CD4-positive, alpha-beta T cell treated with Interleukin-6 for 4 hours (primary cell): ENCODE measurements at regions not wholly inside any gene's neighbourhood (a gene's known extent, or its start where the extent isn't known, plus 50 kb on each side); places are given as distances from the start of the nearest gene placed in this dataset.

Experiments used
- DNase-seq: peaks from one replicate; pipeline ENCODE4 v3.0.0-alpha.2; 2020; ENCODE audit warnings: mixed read lengths

DNA sequence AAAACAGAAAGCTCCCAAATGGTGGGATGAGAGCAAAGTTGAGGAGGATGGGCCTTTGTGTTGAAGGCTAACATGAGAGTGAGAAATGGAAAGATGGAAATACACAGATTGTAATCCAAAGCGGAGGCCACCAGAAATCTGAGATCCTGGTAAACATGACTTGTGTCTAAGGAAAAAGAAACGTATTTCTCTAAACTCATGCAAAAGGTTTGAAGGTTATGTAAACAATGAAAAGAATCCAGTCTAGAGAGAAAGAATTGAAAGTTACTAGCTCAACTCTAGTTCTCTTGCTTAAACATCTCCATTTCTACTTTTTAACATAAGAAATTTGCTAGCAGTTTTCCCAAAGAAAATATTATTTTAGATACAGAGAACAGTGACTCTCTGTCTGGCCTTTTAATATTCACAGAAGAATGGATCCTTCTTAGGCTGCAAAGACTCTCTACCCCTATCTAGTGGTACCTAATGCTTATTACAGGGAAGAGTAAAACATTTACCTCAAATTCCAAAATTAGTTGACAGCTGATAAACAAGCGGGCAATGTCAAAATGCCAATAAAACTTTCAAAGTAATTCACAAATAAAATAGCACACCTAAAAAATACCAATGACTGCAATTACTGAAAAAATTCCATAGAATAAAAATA, 75.8 kb upstream of the SOX5 start:
- DNase-seq: no peak

DNA sequence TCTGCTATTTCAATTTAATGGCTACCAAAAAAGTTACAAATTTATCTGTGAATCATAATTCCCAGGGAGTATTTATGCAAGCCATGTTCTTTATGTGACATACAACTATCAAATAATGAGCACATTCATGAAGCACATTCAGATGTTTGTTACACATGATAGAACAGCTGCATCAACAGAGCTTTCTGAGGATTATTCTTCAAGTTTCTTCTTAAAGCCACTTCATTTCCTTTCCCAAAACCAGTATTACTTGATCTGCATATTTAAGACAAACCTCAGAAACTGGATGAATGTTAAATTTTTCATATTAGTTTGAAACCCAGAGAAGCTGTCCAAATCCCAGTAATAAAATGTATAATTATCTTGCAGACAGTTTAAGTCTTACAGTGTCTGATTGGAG, 73.6 kb upstream of the SOX5 start:
- DNase-seq: no peak

DNA sequence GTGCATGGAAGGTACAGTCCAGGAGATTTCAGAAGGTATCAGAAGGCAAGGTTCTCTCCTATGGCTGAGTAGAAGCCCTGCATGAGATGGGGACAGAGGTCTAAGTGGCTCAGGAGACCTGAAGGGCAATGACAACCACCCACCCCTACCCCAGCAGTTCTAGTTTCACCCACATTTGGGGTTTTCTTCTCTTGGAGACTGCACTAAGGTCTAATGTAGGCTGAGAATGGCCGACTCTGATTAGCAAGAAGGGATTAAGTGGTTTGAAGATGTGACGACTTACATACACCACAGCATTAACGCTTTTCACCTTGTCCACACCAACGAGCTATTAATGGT, 71.7 kb upstream of the SOX5 start:
- DNase-seq: no peak

DNA sequence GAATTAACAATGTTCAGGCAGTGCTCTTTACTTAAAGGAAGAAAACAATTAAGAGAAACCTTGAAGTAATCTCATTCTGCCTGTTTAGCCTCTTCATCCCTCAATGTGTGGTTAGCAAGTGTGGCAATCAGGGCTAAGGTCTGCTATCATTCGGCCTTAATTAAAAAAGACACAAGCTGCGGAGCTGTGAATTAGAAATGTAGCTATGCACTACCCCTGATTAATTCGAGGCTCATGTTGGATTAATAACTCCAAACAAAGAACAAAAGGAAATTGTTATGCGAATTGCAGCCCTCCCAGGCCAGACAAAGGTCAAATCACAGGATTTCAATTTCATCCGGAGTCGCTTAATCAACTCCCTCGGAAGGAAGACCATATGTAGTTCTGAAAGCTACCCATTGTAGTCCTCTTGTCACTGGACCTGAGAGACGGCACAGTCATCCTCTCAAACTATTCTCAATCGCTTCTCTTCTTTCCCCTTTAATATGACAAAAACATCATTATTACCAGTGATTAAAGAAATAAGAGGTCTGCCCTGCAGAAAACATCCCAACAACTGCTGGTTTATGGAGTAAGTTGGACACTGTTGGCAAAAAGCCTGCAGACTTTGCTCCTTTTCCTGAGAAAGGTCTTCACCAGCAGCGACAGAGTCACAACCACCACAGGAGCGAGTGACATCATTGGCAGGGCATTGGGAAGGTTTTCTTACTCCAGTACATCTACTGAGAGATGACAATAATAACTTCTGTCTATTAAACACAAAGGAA, 71.1 kb upstream of the SOX5 start:
- DNase-seq: no peak

DNA sequence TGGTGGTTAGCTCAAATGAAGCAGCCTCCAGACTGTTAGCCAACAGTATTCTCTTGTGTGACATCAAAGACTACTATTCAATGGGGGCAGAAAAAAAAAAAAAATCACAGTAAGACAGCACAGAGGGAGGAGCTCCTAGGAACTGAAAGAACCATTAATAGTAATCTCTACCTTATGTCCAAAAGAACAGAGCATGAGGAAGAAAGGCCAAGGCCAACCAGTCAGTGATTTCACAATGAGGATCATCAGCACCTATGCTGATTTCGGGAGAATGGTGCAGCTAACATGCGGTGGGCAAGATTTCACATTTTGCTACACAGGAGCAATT, 66.3 kb upstream of the SOX5 start:
- DNase-seq: no peak

DNA sequence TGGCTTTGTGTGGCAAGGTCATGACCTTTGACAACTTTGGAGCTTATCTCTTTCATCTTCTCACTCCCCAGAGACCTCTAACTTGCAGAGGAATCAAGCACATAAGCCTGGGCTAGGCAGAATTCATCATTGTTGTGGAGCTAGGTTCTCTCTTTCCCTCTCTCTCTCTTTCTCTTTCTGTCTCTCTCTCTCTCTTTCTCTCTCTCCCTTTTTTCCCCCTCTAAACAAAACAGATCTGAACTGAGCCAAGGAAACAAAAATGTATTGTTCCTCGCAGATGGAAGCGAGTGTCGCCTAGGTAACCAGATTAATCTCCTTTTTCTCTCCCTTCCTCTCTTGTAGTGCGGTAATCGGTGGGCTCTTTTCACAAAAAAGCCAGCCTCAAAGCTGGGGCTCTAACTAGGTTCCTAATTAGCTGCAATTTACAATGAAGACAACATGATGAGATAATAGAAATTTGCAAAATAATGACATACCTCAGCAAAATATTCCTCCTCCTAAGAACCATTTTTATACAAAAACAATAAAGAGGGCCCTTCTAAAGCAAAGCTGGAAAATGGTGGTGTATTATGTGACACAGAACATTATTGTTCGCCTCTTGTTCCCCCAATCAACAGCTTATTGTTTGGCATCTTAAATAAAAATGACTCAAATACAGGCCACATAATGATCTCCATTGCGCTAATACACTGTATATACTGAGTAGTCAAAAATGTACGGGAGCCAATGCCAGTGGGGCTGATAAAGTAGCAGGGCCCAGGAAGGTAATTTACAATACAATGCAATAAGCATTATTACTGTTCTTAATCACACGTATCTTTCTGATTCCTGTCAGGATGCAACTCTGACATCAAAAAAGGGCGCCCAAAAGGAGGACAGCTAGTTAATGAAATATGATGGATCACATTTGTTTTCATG, 65.7 kb upstream of the SOX5 start:
- DNase-seq: no peak

DNA sequence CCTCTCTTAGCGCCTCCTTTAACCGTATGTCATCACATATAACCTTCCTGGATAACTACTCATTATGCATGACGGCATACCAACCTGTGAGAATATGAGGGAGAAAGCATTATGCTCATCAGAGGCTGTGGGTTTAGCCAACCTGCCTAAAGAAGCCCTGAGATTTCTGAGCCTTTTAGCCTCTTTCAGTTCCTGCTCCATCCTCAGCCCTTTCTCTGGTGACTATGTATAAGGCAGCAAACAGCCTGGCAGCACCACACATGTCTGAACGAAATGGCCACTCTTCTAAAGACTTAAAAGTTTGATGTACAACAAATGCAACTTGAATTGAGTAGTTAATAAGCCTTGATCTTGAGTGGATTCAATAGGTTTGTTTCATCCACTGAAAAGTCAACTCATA, 64.8 kb upstream of the SOX5 start:
- DNase-seq: no peak

DNA sequence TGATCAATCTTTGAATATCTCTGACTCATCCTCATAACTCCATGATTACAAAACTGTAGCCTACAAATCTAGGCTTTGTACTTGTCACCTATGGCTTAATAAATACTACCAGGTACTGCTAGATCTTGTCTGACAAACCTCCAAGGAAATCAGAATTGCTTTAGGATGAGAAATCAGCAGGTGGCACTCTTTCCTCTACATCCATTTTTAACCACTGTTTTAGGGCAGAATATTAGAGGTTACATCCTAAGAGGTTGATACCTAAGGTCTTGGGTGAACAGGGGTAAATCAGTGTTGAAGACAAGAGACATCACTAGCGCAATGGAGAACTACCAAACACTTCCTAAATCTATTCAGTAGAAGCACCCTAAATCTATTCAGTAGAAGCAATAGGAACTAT, 63.1 kb upstream of the SOX5 start:
- DNase-seq: no peak

DNA sequence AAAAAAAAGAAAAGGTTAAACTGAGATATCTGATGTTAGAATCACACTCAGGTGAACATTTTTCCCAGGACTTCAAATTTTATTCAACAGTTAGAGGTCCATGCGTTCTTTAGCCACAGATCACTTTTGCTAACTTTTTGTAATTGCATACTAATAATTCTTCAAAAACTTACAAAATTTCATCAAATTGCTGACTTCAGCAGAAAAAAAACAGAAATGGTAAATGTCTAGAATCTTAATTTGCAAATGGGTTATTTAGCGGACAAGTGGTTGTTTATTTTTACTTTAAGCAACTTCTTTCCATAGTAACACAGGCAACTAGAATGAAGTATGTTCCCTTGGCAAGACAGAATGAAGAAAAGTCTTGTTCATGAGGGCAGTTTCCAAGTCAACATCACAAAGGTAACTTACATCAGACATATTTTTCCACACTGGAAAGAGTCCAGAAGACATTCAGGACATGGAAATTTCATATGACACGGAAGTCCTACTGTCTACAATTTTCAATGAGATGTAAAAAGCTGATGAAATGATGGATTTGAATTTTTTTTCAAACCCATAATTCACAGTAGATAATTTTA, 62.5 kb upstream of the SOX5 start:
- DNase-seq: no peak

DNA sequence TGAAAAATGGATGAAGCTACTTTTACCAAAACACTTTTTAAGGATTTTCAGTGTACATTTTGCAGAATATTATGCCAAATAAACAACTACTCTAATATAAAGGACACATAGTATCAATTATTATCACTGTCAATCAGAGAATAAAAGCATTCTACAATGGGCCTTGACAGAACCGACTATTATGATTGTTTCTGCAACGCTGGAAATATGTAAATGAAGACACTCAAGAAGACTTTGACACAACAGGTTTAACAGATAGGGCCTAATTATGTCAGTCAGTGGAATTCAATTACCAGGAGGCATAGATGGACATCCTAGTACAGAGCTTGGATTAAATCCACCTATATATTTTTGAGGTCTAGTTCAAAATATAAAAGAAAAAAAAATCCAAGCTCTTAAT, 58.7 kb upstream of the SOX5 start:
- DNase-seq: no peak
